ENCODE measurements at regions not wholly inside any gene's neighbourhood (a gene's known extent, or its start where the extent isn't known, plus 50 kb on each side); places are given as distances from the start of the nearest gene placed in this dataset.

DNA sequence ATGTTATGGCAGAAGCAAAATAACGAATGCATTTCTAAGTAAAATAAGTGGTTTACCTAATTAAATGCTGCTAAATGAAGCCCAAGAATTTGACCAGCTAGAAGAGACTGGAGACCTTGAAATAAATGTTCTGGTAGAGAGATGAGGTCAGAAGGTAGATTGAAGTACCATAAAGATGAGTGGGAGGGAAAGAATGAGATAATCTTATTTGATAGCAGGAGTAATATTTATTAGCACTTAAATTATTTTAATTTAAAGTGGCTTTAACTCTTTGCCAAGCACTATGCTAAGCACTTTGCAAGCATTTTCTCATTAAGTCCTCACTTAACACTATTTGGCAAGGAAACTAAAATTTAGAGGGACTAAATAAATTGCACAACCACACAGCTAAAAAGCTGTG is 314.9 kb upstream of the CCDC54 start:
- Histone ChIP-seq H3K4me1 (ENCODE audit: insufficient read depth) (no peaks in the 10 kb centered on the region), H3K9me2 (replicated peaks; ENCODE audit: insufficient read depth) (no peaks in the 10 kb centered on the region), H3K27ac (no peak overlapping the region), H3K36me3 (replicated peaks; ENCODE audit: insufficient read depth, low read depth) (no peaks in the 10 kb centered on the region), H3K9me3 (ENCODE audit: low read depth) (no peaks in the 10 kb centered on the region), H3K4me3 (no peak overlapping the region), H4K20me1 (ENCODE audit: insufficient read depth, poor library complexity, severe bottlenecking) (no peaks in the 10 kb centered on the region), H3K27me3 (no peaks in the 10 kb centered on the region), H3K79me2 (no peaks in the 10 kb centered on the region), H3K4me2 (no peak overlapping the region), H2AFZ (no peak overlapping the region)
- 80% methylated on average over 1 of the region's 1 CpG for WGBS (ENCODE audit: low lambda C conversion rate, missing lambda C conversion rate)
- TF ChIP-seq, protein P1, sequence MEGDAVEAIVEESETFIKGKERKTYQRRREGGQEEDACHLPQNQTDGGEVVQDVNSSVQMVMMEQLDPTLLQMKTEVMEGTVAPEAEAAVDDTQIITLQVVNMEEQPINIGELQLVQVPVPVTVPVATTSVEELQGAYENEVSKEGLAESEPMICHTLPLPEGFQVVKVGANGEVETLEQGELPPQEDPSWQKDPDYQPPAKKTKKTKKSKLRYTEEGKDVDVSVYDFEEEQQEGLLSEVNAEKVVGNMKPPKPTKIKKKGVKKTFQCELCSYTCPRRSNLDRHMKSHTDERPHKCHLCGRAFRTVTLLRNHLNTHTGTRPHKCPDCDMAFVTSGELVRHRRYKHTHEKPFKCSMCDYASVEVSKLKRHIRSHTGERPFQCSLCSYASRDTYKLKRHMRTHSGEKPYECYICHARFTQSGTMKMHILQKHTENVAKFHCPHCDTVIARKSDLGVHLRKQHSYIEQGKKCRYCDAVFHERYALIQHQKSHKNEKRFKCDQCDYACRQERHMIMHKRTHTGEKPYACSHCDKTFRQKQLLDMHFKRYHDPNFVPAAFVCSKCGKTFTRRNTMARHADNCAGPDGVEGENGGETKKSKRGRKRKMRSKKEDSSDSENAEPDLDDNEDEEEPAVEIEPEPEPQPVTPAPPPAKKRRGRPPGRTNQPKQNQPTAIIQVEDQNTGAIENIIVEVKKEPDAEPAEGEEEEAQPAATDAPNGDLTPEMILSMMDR (IDR thresholded peaks at IDR 0.05; ENCODE audit: poor library complexity): no peak
- no peak for TF ChIP-seq EZH2 (IDR thresholded peaks at IDR 0.05; ENCODE audit: borderline replicate concordance)
- TF ChIP-seq EZH2phosphoT487 (IDR thresholded peaks at IDR 0.05; ENCODE audit: low read depth, severe bottlenecking, unreplicated experiment): no peak
- DNase-seq (ENCODE audit: low spot score): no peak

DNA sequence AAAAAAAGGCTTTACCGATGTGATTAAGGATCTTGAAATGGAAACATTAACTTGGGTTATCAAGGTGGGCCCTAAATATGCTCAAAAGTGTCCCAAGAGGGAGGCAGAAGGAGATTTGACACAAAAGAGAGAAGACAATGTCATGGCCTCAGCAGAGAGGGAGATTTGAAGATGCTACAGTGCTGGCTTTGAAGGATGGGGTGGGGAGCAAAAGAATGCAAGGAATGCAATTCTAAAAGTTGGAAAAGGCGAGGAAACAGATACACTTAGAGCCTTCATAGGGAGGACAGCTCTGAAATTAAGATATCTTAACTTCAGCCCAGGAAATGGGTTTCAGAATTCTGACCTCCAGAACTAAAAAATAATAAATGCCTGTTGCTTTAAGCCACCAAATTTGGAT is 314.5 kb upstream of the CCDC54 start:
- H3K27me3 ChIP-seq: no peaks in the 10 kb centered on the region
- TF ChIP-seq, protein P1 (IDR thresholded peaks at IDR 0.05; ENCODE audit: poor library complexity): no peak
- TF ChIP-seq EZH2 (IDR thresholded peaks at IDR 0.05; ENCODE audit: borderline replicate concordance) (no peak), EZH2phosphoT487 (IDR thresholded peaks at IDR 0.05; ENCODE audit: low read depth, severe bottlenecking, unreplicated experiment) (no peak)
- H3K9me2 ChIP-seq (replicated peaks; ENCODE audit: insufficient read depth): no peaks in the 10 kb centered on the region
- H3K36me3 ChIP-seq (replicated peaks; ENCODE audit: insufficient read depth, low read depth): no peaks in the 10 kb centered on the region
- no peaks in the 10 kb centered on the region for H4K20me1 ChIP-seq (ENCODE audit: insufficient read depth, poor library complexity, severe bottlenecking)
- no peak overlapping the region for H3K27ac ChIP-seq
- H3K4me3 ChIP-seq: no peak overlapping the region
- no peaks in the 10 kb centered on the region for H3K9me3 ChIP-seq (ENCODE audit: low read depth)
- DNase-seq (ENCODE audit: low spot score): no peak
- WGBS (ENCODE audit: low lambda C conversion rate, missing lambda C conversion rate): 90% methylated on average over 2 of the region's 2 CpGs
- H2AFZ ChIP-seq: no peak overlapping the region
- no peaks in the 10 kb centered on the region for H3K4me1 ChIP-seq (ENCODE audit: insufficient read depth)
- no peaks in the 10 kb centered on the region for H3K79me2 ChIP-seq
- no peak overlapping the region for H3K4me2 ChIP-seq

DNA sequence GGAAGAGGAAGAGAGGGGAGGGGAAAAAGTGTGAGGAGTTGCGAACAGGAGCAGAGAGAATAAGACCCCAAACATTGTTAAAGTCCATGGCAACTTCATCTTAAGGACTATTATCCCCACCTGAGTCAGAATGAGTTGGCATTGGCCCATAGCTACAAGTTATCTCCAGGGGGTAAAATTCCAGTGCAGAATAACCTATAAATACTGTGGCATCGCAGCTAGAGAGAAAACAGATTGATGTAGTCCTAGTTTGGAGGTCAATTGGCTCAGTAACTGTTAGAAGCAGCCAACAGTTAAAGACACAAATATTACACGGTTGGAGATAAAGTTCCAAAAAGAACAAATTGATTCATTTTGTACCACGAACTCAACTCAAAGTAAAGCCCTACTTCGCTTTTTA is 313.9 kb upstream of the CCDC54 start:
- H3K36me3 ChIP-seq (replicated peaks; ENCODE audit: insufficient read depth, low read depth): no peaks in the 10 kb centered on the region
- 88% methylated on average over 5 of the region's 5 CpGs for WGBS (ENCODE audit: low lambda C conversion rate, missing lambda C conversion rate)
- no peaks in the 10 kb centered on the region for H3K79me2 ChIP-seq
- no peak overlapping the region for H2AFZ ChIP-seq
- H3K9me2 ChIP-seq (replicated peaks; ENCODE audit: insufficient read depth): no peaks in the 10 kb centered on the region
- DNase-seq (ENCODE audit: low spot score): no peak
- H3K4me3 ChIP-seq: no peak overlapping the region
- no peaks in the 10 kb centered on the region for H3K9me3 ChIP-seq (ENCODE audit: low read depth)
- H3K4me1 ChIP-seq (ENCODE audit: insufficient read depth): no peaks in the 10 kb centered on the region
- H3K4me2 ChIP-seq: no peak overlapping the region
- H4K20me1 ChIP-seq (ENCODE audit: insufficient read depth, poor library complexity, severe bottlenecking): no peaks in the 10 kb centered on the region
- H3K27ac ChIP-seq: no peak overlapping the region
- TF ChIP-seq EZH2phosphoT487 (IDR thresholded peaks at IDR 0.05; ENCODE audit: low read depth, severe bottlenecking, unreplicated experiment): no peak
- TF ChIP-seq, protein P1 (IDR thresholded peaks at IDR 0.05; ENCODE audit: poor library complexity): no peak
- TF ChIP-seq EZH2 (IDR thresholded peaks at IDR 0.05; ENCODE audit: borderline replicate concordance): no peak
- no peaks in the 10 kb centered on the region for H3K27me3 ChIP-seq
